DMS53 (cell line): ENCODE measurements at regions not wholly inside any gene's neighbourhood (a gene's known extent, or its start where the extent isn't known, plus 50 kb on each side); places are given as distances from the start of the nearest gene placed in this dataset.
"Not testable (repeated sequence)": the region's sequence is repeated elsewhere in the genome, so short reads cannot be mapped to it uniquely, and the experiment has no call there.

Experiments used
- DNase-seq: peaks from one replicate; lab custom pipeline; 2025; lab: John Stamatoyannopoulos, UW

GRCh38 chr10:63783882-63784281 is 262.7 kb downstream of the REEP3 start:
- DNase-seq, result no peak

- DNase-seq, result no peak
Observed at GRCh38 chr10:63788152-63788821, 267.1 kb downstream of the REEP3 start.

DNA sequence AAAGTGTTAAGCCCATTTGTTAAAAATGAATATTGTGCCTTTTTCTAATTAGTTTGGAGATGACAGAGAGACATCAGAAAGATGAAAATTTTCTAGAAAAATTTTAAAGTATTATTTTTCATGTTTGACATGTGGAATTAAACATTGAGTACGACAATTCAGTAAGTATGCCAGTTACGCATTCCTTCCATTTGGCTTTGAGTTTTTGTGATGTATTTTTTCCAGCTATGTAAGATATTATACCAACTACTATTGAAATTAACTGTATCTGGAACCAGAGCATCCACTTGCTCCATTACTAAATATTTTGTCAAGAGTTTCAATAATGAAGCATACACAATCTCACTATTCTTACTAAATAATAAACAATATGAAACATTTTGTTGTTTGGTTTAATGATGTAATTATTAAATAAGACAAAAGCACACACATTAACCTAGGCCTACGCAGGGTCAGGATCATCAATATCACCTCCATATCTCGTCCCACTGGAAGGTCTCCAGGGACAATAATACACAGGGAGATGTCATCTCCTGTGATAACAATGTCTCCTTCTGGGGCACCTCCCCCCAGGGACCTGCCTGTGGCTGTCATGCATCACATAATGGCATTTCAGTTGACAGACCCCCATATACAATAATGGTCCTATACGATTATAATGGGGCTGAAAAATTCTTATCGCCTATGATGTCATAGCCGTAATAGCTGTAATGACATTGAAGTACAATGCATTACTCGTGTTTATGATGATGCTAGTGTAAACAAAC is 274.1 kb downstream of the REEP3 start:
- no peak for DNase-seq

GRCh38 chr10:63798599-63799498 is 277.6 kb downstream of the REEP3 start:
- DNase-seq, result peak; percentile 70

GRCh38 chr10:63799521-63800300 is 278.5 kb downstream of the REEP3 start:
- DNase-seq, result peak; percentile 32

DNA sequence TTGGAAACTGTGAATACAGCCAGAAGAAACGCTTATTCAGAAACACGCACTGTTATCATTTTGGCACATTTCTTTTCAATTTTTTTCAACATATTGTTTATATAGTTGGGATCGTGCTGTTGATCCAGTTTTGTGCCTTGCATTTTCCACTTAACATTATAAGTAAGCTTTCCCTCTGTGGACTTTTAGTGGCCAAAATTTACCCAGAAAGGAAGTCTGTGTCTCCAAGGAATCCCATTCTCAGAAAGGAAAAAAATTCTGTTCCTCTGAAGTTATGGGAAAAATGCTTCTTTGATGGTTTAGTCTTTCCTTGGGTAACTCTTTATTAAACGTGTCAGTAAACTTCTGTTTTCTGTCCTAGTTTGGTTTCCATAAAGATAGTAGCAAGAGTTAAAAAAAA is 280.0 kb downstream of the REEP3 start:
- no peak for DNase-seq

DNA sequence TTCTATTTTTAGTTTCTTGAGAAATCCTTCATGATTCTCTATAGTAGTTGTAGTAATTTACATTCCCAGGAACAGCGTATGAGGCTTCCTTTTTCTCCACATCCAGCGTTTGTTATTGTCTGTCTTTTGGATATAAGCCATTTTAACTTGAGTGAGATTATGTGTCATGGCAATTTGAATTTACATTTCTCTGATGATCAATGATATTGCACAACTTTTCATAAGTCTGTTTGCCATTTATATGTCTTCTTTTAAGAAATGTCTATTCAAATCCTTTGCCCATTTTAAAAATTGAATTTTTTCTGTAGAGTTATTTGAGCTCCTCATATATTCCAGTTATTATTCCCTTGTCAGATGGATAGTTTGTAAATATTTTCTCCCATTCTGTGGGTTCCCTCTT is 285.1 kb downstream of the REEP3 start:
- no peak for DNase-seq

- DNase-seq, result no peak
Observed at GRCh38 chr10:63812501-63812900, 291.3 kb downstream of the REEP3 start.

DNA sequence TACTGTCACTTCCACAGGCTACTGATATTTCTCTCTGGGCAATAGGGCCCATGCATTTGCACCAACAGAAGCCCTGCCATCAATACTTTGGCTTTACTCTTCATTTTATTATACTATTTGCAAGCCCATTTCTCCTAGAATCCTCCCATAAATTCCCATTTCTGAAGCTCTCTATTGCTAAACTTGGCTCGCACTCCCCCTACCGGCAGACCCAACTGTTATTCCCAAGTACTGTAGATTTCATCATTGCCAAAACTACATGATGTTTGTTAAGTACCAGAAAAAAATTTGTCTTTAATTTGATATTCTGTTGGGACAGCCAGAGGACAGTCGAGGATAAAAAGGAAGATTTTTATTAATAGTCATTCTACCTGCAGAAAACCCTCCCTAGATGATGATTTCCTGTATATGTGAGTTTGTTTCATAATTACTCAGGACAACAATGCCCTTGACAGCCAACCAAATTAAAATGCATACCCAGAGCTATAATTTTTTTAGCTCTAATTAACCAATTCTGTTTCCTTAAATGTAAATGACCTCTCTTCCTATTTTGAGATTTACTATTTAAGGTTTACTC is 298.6 kb downstream of the REEP3 start:
- peak; percentile 83 for DNase-seq

- DNase-seq, result no peak
Observed at GRCh38 chr10:63822496-63822895, 301.3 kb downstream of the REEP3 start.

- no peak for DNase-seq
Observed at GRCh38 chr10:63825111-63825510, 303.9 kb downstream of the REEP3 start.

DNA sequence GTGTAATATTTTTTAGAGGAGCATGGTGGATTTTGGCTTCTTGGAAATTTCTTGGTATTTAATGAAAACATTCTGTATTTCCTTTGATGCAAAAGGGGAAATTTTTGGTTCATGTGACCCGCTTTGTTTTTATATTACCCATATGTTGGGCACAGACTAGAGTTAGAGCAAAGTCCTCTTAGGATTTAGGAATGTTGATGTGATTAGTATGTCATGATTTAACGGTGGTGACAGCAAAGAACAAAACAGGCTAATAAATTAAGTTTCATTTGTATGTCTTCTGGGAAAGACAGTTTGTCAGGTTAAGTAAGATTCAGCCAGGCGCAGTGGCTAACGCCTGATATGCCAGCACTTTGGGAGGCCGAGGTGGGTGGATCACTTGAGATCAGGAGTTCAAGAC is 304.6 kb downstream of the REEP3 start:
- no peak for DNase-seq

- DNase-seq, result not testable (repeated sequence)
Observed at GRCh38 chr10:63827018-63827417, 305.8 kb downstream of the REEP3 start.

DNA sequence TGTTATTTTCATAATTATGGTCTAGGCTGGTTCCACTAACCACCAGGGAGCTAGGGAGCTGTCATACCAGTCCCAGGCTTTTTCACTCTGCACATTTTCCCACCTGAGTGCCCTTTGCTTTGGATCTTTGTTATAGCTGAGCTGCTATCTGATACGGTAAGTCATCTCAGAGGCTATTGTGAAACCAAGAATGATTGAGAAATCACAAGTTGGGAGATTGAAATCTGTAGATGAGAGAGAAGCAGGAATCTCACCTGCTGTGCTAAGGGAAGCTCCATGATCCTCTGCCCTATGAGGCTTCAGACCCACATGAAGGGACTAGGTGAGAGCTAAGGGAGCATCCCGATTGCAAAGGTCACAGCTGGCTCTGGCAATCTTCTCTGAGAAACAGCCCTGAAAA is 307.8 kb downstream of the REEP3 start:
- DNase-seq, result no peak

DNA sequence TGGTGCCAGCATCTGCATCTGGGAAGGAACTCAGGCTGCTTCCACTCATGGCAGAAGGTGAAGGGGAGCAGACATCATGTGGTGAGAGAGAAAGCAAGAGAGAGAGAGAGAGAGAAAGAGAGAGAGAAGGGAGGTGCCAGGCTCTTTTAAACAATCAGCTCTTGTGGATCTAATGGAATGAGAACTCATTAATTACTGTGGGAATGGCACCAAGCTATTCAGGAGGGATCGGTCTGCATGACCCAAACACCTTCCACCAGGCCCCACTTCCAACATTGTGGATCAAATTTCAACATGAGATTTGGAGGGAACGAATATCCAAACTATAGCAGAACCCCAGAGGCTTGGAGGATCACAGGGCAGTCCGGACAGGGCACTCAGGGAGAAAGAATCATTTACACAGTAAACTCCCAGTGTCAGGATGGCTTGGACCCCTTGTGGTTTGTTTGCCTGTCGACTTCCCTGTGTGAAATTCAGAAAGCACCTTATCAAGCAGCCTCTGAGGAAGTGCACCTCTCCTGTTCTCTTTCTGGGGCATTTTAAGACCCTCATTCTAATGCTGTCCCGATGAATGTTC is 308.5 kb downstream of the REEP3 start:
- DNase-seq, result no peak

DNA sequence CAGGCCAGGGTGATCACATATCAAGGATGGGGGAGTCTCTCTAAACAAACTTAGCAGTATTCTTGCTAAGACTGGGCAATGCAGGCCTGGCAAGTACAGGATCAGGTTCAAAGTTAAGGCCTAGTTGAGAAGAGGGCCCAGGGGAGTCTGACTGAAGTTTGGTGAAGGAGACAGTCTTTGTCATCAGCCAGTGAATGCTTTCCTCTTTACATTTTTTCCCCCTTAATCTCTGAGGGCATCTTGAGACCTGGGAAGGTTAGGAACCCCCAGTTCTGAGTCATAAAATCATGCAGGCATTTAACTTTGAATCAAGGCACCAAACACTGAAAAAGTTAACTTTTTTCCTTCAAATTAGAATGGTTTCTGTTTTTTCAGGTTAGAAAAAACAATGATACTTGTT is 311.5 kb downstream of the REEP3 start:
- no peak for DNase-seq

DNA sequence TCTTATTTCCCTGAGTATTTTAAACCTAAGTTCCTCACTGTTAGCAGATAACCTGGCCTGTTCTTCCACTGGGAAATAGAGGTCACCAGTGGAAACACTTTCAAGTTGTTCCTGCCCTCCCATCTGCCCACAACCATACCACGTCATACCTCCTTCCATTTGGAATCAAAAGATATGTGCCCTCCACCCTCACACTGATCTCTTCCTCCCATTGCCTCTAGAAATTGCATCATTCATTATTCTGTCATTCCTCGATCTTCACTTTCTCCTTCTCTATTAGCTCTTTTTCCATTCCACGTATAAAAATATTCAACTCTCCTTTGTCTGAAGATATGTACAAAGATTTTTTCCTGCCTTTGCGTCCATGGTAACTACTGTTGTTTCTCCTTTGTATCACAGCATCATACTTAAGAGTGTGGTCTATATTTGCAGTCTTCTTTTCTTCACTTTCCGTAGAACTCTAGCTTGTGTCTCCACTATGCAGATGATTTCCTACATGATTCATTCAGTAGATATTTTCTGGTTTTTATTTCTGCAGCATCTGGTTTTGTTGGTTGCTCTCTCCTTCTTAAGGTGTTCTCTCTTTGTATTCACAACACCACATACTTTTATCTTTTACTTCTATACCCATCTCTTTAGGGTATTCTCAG is 312.3 kb downstream of the REEP3 start:
- no peak for DNase-seq

- DNase-seq, result no peak
Observed at GRCh38 chr10:63836666-63837442, 315.7 kb downstream of the REEP3 start.

GRCh38 chr10:63841761-63842160 is 320.6 kb downstream of the REEP3 start:
- DNase-seq, result no peak

- no peak for DNase-seq
Observed at GRCh38 chr10:63843107-63843506, 321.9 kb downstream of the REEP3 start.
